H7 (cell line): ENCODE measurements at regions not wholly inside any gene's neighbourhood (a gene's known extent, or its start where the extent isn't known, plus 50 kb on each side); places are given as distances from the start of the nearest gene placed in this dataset.
"Not testable (repeated sequence)": the region's sequence is repeated elsewhere in the genome, so short reads cannot be mapped to it uniquely, and the experiment has no call there.

Source experiments
- DNase-seq: peaks from one replicate; pipeline ENCODE4 v3.0.0; 2012
- H3K27me3 ChIP-seq: 2 replicates; pipeline ENCODE4 v1.6.0; 2011; ENCODE audit warnings: mild to moderate bottlenecking, low read length; ENCODE audit not compliant: control insufficient read depth, insufficient read depth
- H3K36me3 ChIP-seq: replicated peaks from 2 replicates; pipeline ENCODE4 v1.5.1; 2011; ENCODE audit warnings: low read length; ENCODE audit not compliant: control insufficient read depth, insufficient read depth
- H3K4me3 ChIP-seq: 2 replicates; pipeline ENCODE4 v1.5.1; 2011; ENCODE audit warnings: low read depth, mild to moderate bottlenecking, control low read depth, low read length, moderate library complexity; ENCODE audit not compliant: insufficient read depth

DNA sequence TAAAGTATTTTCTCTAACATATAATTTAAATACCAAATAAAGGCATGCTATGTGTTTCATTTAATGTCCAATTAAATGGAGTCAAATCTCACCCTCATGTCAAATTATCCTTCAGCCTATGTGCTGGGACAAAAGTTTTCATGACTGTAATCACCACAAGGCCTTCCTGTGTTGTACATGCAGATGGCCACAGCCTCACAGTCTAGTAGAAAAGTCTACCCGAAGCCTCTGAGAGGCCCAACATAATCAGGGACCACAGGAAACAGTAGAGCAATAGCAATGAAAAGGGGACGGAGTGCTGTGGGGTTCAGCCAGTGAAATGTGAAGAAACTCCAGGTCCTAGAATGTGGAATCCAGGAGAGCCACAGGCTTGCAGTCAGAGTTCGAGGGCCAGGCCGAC, 140.2 kb upstream of the KLF6 start:
- DNase-seq, result no peak
- Histone ChIP-seq H3K27me3 (no peaks in the 10 kb centered on the region), H3K4me3 (no peak overlapping the region), H3K36me3 (no peaks in the 10 kb centered on the region)

DNA sequence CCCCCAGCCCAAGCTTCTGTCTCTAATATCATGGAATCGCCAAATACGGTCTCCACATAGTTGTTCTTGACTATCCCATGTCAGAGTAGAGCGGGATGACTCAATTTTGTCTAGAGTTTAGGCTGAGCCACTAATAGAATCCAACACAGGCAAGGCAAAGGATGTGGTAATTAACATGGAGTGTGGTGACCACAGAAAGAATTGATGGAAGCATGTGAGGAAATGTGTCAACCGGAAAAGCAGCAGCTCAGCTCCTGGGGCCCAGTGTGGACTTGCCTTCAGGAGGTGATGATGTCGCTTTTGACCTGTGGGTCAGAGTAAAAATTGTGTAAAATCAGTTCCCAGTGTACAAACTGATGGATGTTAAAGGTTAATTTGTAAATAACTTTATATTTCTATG, 139.3 kb upstream of the KLF6 start:
- DNase-seq, result no peak

DNA sequence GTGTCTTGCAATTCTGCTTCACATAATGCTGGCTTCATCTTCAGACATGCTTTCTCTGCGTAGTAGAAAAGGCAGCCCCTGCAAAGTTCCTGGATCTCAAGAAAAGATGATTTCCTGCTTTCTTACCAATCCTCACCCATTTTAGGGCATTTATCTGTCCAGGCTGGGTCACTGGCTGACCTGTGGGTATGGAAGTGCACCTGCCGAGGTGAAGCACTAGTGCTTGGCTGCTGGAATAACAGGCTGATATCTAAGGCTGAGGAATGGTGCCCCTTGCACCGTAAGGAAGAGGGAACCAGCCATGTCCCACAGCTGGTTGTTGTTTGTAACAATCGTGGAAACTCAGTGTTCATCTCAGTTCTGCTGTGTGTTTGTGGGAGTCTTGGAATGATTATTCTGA, 138.0 kb upstream of the KLF6 start:
- Histone ChIP-seq H3K27me3 (no peaks in the 10 kb centered on the region), H3K36me3 (no peaks in the 10 kb centered on the region), H3K4me3 (no peak overlapping the region)
- DNase-seq, result no peak

More for the DNA sequence above, 139.3 kb upstream of the KLF6 start:
- H3K4me3 ChIP-seq, result no peak overlapping the region
- H3K36me3 ChIP-seq, result no peaks in the 10 kb centered on the region
- no peaks in the 10 kb centered on the region for H3K27me3 ChIP-seq

DNA sequence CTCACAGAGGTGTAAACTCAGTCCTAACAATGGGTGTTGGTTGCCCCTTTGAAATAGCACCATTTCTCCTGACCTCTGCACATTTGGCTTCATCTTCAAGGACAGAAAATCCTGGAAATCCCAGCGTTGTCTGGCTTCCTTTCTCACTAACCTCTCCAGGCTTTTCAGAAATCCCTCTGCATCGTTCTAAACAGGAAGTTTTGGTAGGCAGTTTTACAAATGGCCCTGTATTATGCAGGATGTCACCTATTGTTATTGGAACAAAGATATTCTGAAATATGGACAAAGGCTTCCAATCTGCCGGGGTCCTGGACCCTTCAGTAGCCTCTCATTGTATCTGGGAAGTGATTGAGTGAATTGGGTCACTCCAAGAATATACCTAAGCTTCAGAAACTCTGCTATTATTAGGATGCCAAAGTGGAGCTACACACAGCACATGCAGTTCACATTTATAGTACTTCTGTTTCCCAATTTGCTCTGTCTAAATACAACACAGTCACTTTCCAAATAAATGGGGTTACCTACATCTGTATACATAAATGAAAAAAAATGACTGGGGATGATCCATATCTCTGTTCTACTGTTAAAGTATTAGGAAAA, 134.8 kb upstream of the KLF6 start:
- Histone ChIP-seq H3K36me3 (no peaks in the 10 kb centered on the region), H3K4me3 (no peak overlapping the region), H3K27me3 (no peaks in the 10 kb centered on the region)
- DNase-seq, result no peak

DNA sequence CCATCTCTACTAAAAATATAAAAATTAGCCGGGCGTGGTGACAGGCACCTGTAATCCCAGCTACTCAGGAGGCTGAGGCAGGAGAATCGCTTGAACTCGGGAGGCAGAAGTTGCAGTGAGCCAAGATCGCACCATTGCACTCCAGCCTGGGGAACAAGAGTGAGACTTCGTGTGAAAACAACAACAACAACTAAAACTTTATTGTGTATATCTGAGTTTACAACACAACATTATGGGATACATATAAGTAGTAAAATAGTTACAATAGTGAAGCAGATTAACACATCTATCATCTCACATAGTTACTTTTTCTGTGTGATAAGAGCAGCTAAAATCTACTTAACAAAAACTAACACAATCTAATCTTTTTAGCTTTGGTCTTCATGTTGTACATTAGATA, 132.4 kb upstream of the KLF6 start:
- not testable (repeated sequence) for H3K4me3 ChIP-seq, DNase-seq, H3K27me3 ChIP-seq, H3K36me3 ChIP-seq

DNA sequence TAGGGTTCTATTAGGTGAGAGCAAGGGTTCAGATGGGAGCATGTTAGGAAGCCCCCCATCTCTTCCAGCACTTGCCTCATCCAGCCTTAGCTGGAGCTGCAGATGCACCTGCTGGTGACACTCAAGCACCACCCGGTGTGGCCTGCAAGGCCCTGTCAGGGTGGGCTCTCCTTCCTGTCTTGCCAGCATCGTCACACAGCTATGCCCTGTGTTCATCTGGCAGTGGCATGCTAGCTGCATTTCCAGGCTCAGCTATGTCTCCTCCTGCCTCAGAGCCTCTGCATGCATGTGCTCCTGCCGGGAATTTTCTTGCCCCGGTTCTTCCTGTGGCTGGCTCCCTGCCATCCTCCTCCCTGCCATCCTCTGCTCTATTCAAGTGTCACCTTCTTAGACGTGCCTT, 129.7 kb upstream of the KLF6 start:
- Histone ChIP-seq H3K4me3 (no peak overlapping the region), H3K27me3 (no peaks in the 10 kb centered on the region), H3K36me3 (no peaks in the 10 kb centered on the region)
- no peak for DNase-seq

DNA sequence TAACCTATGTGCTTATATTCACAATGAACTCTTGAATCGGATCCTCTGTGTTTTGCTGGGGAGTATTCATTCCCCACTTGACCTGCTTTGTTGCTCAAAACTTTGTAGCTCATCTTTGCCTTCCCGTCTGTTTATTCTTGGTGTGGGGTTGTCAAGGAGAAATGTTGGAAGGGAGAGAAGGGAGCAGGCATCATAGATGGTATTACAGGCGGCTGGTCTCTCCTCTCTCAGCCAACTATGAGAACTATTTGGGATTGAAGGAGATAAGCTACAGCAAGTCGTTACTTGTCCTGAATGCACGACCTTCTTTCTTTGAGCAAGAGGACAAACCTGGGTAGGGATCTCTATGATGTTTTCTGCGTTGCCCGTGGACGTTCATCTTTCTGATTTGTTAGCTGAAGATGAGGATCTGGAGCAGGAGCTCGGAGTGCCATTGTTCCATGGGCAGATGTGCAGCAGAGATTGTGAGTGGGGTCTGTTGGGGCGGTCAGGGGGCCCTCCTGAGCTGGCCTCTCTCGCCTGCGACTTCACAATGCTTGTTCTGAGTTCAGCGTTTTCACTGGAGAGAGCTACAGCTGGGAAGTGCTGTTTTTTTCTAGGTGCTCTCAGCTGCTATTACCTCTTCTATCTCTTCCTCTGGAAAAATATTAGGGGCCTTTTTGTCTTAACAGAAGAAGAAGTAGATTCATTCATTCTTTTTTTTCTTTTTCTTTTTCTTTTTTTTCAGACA, 126.9 kb upstream of the KLF6 start:
- H3K27me3 ChIP-seq, result no peaks in the 10 kb centered on the region
- H3K4me3 ChIP-seq, result no peak overlapping the region
- H3K36me3 ChIP-seq, result no peaks in the 10 kb centered on the region
- DNase-seq, result no peak

DNA sequence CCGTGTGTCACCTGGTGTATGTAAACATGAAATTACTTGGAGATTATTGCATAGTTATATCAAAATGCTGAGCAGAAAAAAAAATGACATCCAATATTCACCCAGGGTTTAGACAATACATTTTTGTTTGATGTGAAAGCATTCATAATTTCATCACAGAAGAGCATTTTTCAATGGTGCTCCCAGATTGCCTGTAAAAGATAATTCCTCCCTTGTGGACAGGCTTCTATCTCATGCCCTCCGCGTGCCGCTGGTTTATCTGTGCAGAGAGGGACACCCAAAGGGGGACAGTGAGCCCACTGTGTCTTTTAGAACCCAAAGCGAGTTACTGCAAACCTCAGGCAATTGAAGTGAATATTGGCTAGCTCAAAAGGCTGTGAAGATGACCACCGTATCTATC, 126.2 kb upstream of the KLF6 start:
- H3K27me3 ChIP-seq, result no peaks in the 10 kb centered on the region
- no peak overlapping the region for H3K4me3 ChIP-seq
- no peak for DNase-seq
- no peaks in the 10 kb centered on the region for H3K36me3 ChIP-seq

DNA sequence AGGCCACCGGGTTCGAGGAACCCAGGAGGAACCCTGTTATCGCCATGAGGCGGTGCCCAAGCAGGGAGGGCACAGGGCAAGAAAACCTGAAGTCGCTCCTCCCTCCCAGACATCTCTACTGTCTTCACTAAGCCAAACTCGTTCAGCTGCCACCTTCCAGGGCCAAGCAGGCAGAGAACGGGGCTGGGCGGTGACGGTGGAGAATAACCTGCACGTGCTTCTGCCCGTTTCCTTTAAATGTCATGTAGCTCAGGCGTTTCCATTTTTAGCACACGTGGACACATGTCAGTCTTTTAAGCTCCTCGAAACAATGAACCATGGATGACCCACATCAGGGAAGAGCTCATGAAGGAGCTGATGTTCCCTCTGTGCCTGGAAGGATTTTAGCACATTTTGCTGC, 124.3 kb upstream of the KLF6 start:
- no peaks in the 10 kb centered on the region for H3K36me3 ChIP-seq
- no peaks in the 10 kb centered on the region for H3K27me3 ChIP-seq
- DNase-seq, result no peak
- no peak overlapping the region for H3K4me3 ChIP-seq

DNA sequence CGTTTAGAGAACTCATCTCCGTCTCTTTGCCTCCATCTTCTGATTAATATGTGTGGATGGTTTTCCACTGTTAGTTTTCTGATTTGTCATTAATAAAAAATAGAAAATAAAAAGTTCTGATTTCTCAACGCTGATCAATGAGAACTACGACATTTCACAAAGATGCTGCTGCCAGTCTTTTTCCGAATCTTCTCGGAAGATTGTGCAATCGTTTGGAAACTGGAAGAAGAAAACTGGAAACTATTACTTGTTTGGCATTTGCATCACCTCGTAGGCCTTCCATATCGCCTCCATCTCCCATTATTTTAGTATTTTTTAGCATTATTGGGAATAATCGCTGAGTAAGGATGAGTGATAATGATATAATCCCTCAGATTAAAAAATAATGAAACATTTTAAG, 123.2 kb upstream of the KLF6 start:
- no peaks in the 10 kb centered on the region for H3K36me3 ChIP-seq
- H3K4me3 ChIP-seq, result no peak overlapping the region
- DNase-seq, result no peak
- H3K27me3 ChIP-seq, result no peaks in the 10 kb centered on the region

DNA sequence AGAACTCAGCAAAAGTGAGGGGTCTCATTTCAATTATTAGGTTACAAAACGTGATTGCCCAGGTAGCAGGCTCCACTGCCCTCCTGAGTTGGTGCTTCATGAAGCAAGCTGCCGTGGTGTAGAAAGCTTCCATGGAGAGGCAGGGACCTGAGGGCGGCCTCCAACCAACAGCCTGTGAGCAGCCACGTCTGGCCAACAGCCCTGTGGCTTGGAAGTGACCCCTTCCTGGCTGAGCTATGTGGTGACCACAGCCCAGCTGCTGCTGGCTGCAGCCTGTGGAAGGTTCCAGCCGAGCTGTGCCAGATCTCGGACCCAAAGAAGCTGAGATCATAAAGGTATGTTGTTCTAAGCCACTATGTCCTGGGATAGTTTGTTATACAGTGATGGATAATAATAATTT, 122.5 kb upstream of the KLF6 start:
- DNase-seq, result no peak
- H3K27me3 ChIP-seq, result no peaks in the 10 kb centered on the region
- H3K36me3 ChIP-seq, result no peaks in the 10 kb centered on the region
- no peak overlapping the region for H3K4me3 ChIP-seq

DNA sequence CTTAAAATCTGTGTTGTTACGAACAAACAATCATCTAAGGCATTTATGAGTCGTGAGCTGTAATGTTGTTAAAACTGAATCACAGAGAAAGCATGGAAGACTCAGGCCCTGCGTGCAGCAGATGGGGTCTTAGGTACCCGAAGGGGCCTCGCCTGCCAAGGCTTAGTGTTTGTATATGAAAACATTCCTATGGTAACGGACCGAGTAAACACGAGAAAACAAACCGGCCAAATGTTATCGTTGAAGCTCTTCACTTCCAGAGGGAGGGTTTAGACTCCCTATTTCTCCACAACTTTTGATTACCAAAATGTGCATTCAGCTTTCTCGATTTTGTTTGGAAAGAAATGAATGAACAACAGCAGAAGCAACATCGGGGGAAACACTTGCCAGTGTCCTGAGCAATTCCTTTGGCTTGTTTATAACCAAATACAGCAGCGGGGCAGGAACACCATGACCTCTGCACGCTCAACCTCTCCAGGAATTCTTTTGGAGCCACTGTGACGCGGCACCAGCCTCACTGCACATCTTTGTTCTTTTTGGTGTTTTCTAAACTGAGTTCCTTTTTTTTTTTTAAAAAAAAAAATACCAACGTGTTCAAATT, 121.6 kb upstream of the KLF6 start:
- Histone ChIP-seq H3K36me3 (no peaks in the 10 kb centered on the region), H3K4me3 (no peak overlapping the region), H3K27me3 (no peaks in the 10 kb centered on the region)
- no peak for DNase-seq

DNA sequence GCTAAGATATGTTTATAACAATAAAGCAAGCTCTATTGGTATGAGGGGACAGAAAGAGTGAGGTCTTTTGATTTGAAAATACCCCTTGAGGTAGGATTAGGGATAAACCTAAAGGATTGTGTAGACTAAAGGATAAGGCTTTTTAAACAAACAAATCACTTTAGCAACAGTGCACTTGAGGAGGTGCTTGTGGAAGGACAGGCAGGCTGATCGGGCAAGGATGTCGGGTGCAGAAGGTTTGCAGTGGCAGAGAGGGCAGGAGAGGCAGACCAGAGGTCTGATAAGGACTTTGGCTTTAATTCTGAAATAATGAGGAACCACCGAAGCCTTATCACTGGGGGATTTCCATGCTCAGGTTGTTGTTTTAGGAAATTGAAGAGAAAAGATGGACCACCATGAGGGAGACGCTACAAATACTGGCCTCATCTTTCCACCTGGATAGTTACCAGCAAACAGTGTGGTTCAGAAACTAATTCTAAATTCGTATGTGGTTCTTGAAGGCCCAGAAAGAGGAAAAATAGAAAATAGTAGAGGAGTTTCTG, 119.5 kb upstream of the KLF6 start:
- Histone ChIP-seq H3K36me3 (no peaks in the 10 kb centered on the region), H3K27me3 (no peaks in the 10 kb centered on the region), H3K4me3 (no peak overlapping the region)
- no peak for DNase-seq

DNA sequence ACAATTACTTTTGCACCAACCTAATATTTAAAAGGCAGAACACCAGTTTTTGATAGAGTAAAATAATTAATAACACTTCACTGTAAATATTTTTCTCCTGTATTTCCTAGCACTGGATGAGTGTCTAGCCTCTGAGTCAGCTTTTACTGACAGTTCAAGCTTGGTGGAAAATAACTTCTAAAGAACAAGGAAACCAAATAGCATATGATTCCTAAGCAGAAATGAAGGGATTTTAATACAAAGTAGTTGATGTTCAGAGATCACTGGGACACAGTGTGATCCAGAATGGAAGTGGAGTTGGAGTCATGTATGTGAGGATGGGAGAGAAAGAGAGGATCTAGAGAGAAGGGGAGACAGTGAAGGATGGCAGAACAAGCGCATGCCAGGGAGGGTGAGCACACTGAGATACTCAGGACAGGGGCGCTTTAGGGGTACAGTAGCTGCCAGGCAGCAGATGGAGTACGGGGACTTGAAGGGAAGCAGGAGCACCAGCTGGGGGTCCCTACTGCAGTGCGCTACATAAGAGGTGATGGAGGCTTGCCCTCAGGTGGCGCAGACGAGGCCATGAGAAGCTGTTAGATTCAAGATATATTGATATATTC, 117.9 kb upstream of the KLF6 start:
- no peak for DNase-seq
- H3K27me3 ChIP-seq, result no peaks in the 10 kb centered on the region
- H3K36me3 ChIP-seq, result no peaks in the 10 kb centered on the region
- no peak overlapping the region for H3K4me3 ChIP-seq
